Skeletal muscle cell (primary cell): ENCODE measurements at regions not wholly inside any gene's neighbourhood (a gene's known extent, or its start where the extent isn't known, plus 50 kb on each side); places are given as distances from the start of the nearest gene placed in this dataset.
A peak's percentile ranks its signal among the peaks of the same experiment; 100 is the strongest.

Source experiments
- DNase-seq: peaks from one replicate; pipeline ENCODE4 v3.0.0-alpha.2; 2010; ENCODE audit warnings: low read depth
- H3K4me3 ChIP-seq: 2 replicates; pipeline ENCODE4 v1.5.1; 2011; ENCODE audit warnings: low read depth, mild to moderate bottlenecking, control low read depth, low read length, moderate library complexity

DNA sequence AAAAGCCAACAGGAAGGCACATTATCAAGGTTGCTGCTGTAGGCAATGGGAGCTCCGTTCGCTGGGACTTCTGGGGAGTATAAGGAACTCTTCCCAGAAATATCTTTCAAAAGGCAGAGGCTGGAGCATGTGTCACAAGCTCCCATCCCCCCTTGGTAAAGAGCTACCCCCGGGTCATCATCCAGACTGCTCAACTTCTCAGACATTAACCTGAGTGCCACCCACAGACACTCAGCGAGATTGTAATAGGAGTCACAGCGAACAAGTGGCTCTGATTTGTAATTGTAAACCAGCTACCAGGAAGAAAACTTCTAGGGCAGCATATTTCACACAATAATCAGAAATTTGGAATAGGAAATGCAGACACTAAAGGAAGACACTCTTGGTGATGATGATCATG lies 290.2 kb upstream of the PARD3B start:
- no peak for DNase-seq
- no peak overlapping the region for H3K4me3 ChIP-seq

DNA sequence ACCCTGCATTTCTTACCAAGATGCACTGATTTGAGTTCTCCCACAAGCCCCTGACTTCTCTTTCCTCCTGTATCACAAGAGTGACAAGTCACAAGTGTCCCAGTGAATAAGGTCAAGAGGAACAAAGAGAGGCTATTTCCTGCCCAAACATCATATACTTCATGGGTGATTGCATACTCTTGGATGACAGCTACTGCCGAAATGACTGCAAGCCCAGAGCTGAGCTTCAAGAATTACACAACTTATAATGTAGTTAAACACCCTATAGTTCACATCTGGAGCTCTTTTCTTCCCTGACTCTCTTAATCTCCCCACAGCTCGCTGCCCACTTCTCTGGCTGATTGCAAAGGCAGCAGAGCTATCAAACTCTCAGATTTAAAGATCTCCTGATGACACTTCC lies 289.7 kb upstream of the PARD3B start:
- H3K4me3 ChIP-seq = no peak overlapping the region
- peak; percentile 1 for DNase-seq

DNA sequence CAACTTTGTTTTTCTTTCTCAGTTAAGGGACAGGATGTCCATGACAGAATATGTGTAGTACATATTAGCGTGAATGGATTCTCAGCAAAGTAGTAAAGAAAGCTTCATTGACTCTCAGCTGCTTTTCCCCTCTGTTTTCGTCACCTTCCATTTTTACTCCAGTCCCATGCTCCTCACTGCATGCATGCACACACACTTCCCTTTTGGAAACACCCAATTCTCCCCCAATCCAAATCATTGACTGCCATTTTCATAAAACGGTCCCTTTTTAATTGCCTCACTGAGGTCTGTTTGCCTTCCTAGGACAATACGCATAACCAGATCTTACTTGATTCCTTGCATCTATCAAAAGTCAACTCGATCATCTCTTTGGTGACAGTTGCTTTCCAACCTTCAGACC lies 287.5 kb upstream of the PARD3B start:
- DNase-seq = no peak
- no peak overlapping the region for H3K4me3 ChIP-seq

- no peak overlapping the region for H3K4me3 ChIP-seq
- DNase-seq = no peak
These were observed 286.4 kb upstream of the PARD3B start for GRCh38 chr2:204258890-204259289.

- no peak overlapping the region for H3K4me3 ChIP-seq
- DNase-seq = peak; percentile 36
These were observed 285.0 kb upstream of the PARD3B start for GRCh38 chr2:204260162-204260877.

DNA sequence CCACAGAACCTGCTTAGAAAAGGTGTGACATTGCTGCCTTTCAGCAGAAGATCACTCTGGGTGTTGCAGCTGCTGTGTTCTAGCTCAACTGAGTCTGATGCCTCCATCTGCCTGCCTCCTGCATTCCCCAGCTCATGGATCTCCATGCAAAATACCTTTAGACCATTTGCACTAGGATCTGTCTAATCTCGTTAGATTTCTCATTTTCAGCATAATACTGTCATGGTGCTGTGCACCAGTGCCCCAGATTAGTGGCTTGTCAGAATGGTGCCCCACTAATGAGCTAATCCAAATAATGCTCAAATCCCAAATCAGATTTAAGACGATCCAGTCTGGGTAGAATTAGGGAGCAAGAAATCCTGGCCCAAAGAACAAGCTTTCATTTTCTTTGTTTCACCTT lies 284.4 kb upstream of the PARD3B start:
- DNase-seq = no peak
- H3K4me3 ChIP-seq = no peak overlapping the region

GRCh38 chr2:204261846-204262245 lies 283.4 kb upstream of the PARD3B start:
- DNase-seq = no peak
- no peak overlapping the region for H3K4me3 ChIP-seq

GRCh38 chr2:204264085-204264553 lies 281.2 kb upstream of the PARD3B start:
- H3K4me3 ChIP-seq = no peak overlapping the region
- DNase-seq = no peak

DNA sequence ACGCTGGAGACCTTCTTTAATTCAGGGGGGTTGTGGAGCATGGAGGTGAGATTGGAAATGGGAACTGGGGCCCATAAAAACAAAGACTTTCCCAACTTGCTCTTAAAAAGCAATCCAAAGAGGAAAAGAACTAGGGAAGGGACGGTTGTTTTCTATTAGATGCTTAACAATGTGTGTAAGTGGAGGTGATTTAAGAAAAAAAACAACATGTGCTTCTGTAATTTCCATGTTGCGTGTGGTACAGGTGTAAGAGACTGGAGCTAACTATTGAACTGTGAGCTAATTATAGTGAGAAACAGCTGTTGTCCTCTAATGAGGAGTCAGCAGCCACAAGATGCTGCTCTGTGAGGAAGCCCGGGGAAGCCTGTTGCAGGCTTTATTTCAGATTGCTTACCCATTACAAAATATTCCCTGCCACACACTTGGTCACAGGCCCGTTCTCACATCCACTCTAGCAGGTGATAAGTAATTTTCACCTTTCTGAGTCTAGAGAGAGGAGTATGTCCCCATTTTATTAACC lies 280.6 kb upstream of the PARD3B start:
- no peak for DNase-seq
- H3K4me3 ChIP-seq = no peak overlapping the region

DNA sequence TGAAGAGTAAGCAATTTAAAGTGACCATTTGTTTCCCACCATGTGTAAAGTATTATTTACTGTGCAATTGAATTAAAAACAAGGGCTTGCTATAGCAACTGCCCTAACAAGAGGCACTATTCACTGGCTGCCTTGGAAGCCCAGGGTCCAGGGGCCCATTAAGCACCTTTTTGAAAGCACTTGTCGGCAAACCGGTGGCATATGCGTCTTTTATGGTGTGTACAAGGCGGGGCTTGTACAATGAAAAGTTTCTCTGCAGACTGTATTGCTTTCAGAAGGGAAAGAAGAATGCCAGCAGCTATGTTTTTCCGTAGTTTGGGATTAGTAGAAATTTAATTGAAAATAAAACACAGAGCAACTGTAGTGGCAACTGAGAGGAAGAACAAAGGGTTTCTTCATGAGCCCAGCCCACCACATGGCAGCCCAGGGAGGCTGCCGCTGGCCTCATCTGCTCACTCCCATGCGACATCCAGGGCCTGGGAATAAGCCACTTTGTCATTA lies 279.5 kb upstream of the PARD3B start:
- no peak overlapping the region for H3K4me3 ChIP-seq

DNA sequence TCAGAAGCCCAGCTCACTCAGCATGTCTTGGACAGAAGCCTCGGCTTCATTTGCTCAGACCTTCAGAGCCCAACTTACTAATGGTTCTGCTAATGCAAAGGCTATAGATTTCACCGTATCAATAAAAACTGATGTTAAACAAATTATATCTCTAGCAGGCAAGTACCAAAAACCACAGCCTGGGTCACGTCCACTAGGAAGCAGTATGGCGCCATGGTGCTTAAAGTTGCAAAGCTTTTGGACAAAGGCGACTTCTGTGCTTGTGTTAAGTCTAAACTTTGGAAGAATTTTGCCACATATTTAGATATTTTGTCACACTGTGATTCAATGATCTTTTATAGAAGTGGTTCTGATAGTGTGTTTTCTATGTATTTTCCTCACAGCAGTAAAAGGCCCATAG lies 276.8 kb upstream of the PARD3B start:
- H3K4me3 ChIP-seq = no peak overlapping the region
- no peak for DNase-seq

More for the DNA sequence above, 279.5 kb upstream of the PARD3B start:
- DNase-seq = no peak

- H3K4me3 ChIP-seq = no peak overlapping the region
- DNase-seq = no peak
These were observed 276.3 kb upstream of the PARD3B start for GRCh38 chr2:204268971-204269370.

DNA sequence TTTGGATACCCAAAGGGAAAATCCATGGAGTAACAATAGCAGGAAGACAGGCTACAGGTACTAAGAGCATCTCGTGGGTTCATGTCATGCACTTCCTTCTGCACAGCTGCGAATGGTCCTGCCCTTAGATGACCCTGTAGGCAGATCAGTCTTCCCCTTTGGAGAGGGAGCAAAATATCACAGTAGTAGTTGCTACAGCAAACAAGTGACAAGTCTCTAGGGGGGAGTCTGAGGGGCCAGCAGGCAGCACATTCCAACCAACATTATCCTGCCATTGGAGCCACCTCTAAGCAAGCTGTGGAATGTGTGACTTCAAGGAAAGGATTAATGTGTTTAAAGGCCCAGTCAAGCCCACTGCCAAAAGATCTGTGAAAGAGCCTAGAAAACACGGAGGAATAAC lies 273.2 kb upstream of the PARD3B start:
- no peak for DNase-seq

DNA sequence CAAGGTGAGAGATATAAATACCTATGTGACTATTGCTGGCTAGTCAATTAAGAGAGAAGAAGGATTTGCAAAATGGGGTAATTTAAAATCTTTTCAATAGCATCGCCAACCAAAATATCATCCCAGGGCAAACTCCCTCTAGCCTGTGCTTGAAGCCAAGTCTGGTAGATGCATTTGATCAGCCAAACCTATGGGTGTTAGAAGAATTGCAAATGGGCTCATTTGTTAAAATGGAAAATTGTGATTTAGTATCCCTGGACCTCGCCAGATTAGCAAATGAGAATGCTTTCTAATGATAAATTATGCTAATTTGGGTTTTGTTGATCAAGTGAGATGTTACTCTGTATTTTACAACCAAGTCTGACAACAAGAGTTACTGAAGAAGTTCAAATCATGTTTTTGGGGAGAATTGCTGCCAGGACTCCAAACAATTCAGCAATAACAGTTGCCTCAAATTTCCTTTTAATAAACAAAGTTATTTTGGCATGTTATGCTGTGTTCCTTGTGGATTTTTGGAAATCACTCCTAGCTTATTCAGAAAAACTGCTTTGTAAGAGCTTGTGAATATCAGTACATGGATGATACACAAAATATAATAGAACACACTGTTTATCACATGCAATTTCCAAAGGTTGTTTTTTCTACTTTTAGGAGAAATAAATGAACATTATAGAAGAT lies 272.5 kb upstream of the PARD3B start:
- H3K4me3 ChIP-seq = no peak overlapping the region
- no peak for DNase-seq

More for the DNA sequence above, 273.2 kb upstream of the PARD3B start:
- no peak overlapping the region for H3K4me3 ChIP-seq

- no peak overlapping the region for H3K4me3 ChIP-seq
- DNase-seq = no peak
These were observed 270.8 kb upstream of the PARD3B start for GRCh38 chr2:204274429-204274828.

GRCh38 chr2:204274991-204275390 lies 270.3 kb upstream of the PARD3B start:
- DNase-seq = no peak
- no peak overlapping the region for H3K4me3 ChIP-seq

DNA sequence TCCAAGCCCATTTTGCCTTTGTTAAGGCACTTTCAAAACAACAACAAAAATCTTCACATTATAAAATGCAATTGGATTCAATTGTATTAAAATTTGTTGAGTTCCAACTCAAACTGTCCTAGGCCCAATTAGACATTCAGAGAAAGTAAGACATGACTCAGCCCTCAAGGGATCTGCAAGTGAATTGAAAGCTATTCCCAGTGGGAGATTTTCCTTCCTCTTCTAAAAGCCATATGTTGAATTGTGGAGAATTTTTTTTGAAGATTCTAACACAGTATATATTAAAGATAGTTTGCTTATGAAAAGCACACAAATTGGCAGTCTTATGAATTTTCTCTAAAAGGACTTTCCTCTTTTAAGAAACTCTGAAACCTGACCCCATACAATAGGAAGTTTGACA lies 268.0 kb upstream of the PARD3B start:
- DNase-seq = no peak
- no peak overlapping the region for H3K4me3 ChIP-seq

DNA sequence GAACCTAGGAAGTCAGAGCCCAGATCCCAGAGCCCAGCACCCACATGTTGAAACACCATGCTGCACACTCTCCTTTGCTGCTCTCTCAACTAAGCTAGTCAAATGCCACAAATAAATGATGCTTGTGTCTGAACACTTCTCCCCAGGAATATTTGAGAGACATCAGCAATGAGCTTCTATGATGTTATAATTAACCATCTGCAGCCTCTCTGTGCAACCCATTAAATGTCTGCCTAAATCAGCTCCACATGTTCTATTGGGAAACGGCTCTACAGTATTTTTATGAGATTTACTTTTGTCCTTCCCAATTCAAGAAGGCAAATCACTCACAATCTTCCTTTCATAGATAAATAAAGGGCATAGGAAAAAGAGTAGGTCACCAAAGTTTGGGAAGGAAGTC lies 266.8 kb upstream of the PARD3B start:
- no peak for DNase-seq
- no peak overlapping the region for H3K4me3 ChIP-seq

GRCh38 chr2:204279819-204280218 lies 265.5 kb upstream of the PARD3B start:
- no peak overlapping the region for H3K4me3 ChIP-seq
- DNase-seq = peak; percentile 16

- DNase-seq = peak; percentile 1
These were observed 265.0 kb upstream of the PARD3B start for GRCh38 chr2:204280262-204280668.

GRCh38 chr2:204282081-204282480 lies 263.2 kb upstream of the PARD3B start:
- no peak overlapping the region for H3K4me3 ChIP-seq
- no peak for DNase-seq

More at GRCh38 chr2:204280262-204280668, 265.0 kb upstream of the PARD3B start:
- no peak overlapping the region for H3K4me3 ChIP-seq
